Progenitor cell of endocrine pancreas (in vitro differentiated cells): ENCODE measurements at regions not wholly inside any gene's neighbourhood (a gene's known extent, or its start where the extent isn't known, plus 50 kb on each side); places are given as distances from the start of the nearest gene placed in this dataset.
A peak's percentile ranks its signal among the peaks of the same experiment; 100 is the strongest.

Experiments
- DNase-seq: peaks from one replicate; pipeline ENCODE4 v3.0.0; 2021; ENCODE audit warnings: low spot score; ENCODE audit not compliant: unreplicated experiment
- H3K27ac Mint-ChIP-seq: 2 replicates; pipeline ENCODE4 v1.8.0; 2021; ENCODE audit warnings: mild to moderate bottlenecking, moderate library complexity, mixed read lengths
- H3K27me3 Mint-ChIP-seq: 2 replicates; pipeline ENCODE4 v1.8.0; 2021; ENCODE audit warnings: mixed read lengths
- H3K36me3 Mint-ChIP-seq: 2 replicates; pipeline ENCODE4 v1.8.0; 2022; ENCODE audit warnings: mixed read lengths; ENCODE audit not compliant: insufficient read depth
- H3K4me1 Mint-ChIP-seq: 2 replicates; pipeline ENCODE4 v1.8.0; 2021; ENCODE audit warnings: low read depth, mixed read lengths
- H3K4me3 Mint-ChIP-seq: 2 replicates; pipeline ENCODE4 v1.8.0; 2021; ENCODE audit warnings: low read depth, mild to moderate bottlenecking, moderate library complexity, mixed read lengths
- H3K9me3 Mint-ChIP-seq: 2 replicates; pipeline ENCODE4 v1.8.0; 2021; ENCODE audit warnings: low read depth, mixed read lengths
- TF ChIP-seq, protein P1 (sequence below): fragments of 200-600 bp; sonication (generic); IDR thresholded peaks from one replicate; pipeline ENCODE4 v1.5.0; 2021; ENCODE audit warnings: antibody characterized with exemption, mild to moderate bottlenecking; ENCODE audit not compliant: unreplicated experiment

DNA sequence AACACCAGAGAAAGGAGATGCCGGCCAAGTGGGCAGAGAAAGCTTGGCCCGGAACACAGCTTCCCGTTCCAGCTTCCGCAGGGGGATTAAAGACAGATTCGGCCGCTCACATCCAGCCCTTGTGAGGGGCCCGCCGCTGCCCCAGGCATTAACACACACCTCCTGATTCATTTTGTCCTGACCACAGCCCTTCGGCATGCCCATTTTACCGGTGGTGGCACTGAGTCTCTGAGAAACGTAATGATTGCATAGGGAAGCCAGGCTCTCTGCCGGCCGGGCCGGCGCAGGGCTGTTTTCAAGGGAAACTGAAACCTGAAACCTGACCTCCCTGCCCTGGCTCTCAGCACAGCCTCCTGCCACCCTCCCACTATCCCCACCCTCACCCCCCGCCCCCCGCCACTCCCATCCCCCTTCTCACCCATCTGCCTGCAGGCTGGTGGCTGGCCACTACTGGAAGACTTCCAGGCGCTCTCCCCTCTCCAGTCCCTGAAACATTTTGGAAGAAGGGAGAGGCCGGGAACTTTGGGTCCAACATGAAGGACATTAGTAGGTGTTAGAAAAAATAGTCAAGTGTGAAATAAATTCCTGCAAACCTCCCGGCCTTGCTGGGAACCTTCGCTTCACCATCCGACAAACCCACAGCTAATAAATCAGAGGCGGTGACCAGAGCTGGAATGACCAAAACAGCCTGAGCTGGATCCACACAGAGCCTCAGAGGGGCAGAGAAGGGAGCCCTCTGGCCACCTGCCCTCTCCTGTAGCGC, 83.5 kb upstream of the CUX1 start:
- TF ChIP-seq, protein P1, sequence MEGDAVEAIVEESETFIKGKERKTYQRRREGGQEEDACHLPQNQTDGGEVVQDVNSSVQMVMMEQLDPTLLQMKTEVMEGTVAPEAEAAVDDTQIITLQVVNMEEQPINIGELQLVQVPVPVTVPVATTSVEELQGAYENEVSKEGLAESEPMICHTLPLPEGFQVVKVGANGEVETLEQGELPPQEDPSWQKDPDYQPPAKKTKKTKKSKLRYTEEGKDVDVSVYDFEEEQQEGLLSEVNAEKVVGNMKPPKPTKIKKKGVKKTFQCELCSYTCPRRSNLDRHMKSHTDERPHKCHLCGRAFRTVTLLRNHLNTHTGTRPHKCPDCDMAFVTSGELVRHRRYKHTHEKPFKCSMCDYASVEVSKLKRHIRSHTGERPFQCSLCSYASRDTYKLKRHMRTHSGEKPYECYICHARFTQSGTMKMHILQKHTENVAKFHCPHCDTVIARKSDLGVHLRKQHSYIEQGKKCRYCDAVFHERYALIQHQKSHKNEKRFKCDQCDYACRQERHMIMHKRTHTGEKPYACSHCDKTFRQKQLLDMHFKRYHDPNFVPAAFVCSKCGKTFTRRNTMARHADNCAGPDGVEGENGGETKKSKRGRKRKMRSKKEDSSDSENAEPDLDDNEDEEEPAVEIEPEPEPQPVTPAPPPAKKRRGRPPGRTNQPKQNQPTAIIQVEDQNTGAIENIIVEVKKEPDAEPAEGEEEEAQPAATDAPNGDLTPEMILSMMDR: no peak
- no peaks in the 10 kb centered on the region for H3K9me3 Mint-ChIP-seq
- H3K27ac Mint-ChIP-seq: peak overlapping the region; percentile 45

DNA sequence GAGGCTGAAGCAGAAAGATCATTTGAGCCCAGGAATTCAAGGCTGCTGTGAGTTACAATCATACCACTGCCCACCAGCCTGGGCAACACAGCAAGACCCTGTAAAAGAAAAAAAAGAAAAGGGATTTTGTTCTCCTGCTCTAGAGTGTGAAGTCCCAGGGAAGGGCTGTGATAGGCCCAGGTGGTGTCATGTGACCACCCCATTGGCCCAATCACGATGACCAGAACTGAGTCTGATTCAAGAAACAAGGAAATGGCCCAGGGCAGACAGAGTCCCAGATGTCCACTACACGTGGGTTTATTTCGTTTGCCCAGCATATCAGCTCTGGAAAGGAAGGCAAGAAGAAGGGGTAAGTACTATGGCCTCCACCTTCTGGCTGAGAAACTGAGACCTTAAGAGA, 81.3 kb upstream of the CUX1 start:
- Mint-ChIP-seq H3K27me3 (peaks cover 8% of the 10 kb centered on the region), H3K9me3 (no peaks in the 10 kb centered on the region), H3K27ac (no peak overlapping the region), H3K4me3 (no peak overlapping the region), H3K36me3 (no peaks in the 10 kb centered on the region), H3K4me1 (peaks cover 16% of the 10 kb centered on the region)
- TF ChIP-seq, protein P1: no peak
- no peak for DNase-seq

More for the DNA sequence above, 83.5 kb upstream of the CUX1 start:
- no peak for DNase-seq
- Mint-ChIP-seq H3K4me1 (peaks cover 8% of the 10 kb centered on the region), H3K27me3 (peaks cover 10% of the 10 kb centered on the region), H3K36me3 (no peaks in the 10 kb centered on the region), H3K4me3 (no peak overlapping the region)

DNA sequence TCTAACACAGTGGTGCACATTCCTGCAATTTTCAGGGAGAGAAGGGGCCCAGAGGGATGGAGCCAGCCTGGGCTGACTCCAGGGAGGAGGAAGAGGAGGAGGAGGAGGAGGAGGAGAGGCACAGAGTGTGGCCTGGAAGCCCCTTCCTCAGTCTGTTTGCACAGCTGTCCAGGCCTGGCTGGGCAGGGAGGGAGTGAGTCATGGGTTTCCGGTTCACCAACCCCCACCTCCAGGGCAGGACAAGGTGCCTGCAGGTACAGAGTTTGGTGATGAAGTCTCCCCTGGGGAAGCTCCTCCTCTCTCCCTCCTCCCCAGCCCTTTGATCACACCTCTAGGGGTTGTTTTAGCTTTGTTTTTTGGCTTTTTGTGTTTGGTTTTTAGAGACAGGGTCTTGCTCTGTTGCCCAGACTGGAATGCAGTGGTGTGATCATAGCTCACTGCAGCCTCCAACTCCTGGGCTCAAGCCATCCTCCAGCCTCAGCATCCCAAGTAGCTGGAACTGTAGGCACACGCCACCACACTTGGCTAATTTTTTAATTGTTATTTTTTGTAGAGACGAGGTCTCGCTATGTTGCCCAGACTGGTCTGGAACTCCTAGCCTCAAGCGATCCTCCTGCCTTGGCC, 77.5 kb upstream of the CUX1 start:
- no peaks in the 10 kb centered on the region for H3K9me3 Mint-ChIP-seq
- TF ChIP-seq, protein P1: no peak
- no peak overlapping the region for H3K4me3 Mint-ChIP-seq
- H3K4me1 Mint-ChIP-seq: peaks cover 9% of the 10 kb centered on the region
- H3K27me3 Mint-ChIP-seq: peaks cover 3% of the 10 kb centered on the region
- no peaks in the 10 kb centered on the region for H3K36me3 Mint-ChIP-seq
- DNase-seq: no peak
- H3K27ac Mint-ChIP-seq: peak overlapping the region; percentile 33

DNA sequence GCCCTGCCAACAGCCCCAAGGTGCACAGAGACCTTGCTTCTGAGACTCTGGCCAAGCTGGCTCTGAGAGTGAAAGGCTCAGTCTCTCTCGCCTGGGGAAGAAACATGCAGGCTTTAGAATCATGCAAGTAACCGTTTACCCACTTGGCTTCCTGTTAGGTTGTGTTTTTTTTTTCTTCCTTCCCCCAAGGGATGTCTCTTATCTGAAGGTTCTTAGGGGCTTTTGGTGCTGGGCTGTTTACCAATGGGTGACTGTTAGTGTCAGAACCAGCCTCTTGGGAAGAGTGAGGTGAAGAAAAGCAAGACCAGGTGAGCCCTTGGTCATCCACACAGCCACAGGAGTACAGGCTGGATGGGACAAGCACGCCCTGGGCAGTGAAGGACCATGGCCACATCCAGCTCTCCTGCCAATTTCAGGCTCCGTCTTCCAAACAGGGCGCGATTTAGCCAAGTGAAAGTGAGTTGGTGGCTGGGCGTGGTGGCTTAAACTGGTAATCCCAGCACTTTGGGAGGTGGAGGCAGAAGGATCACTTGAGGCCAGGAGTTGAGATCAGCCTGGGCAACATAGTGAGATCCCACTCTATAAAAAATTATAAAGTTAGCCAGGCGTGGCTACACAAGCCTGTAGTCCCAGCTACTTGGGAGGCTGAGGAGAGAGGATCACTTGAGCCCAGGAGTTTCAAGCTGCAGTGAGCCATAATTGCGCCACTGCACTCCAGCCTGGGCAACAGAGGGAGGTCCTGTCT, 76.3 kb upstream of the CUX1 start:
- DNase-seq: no peak
- TF ChIP-seq, protein P1: no peak
- Mint-ChIP-seq H3K27ac (no peak overlapping the region), H3K9me3 (no peaks in the 10 kb centered on the region), H3K27me3 (peaks cover 7% of the 10 kb centered on the region), H3K4me1 (peaks cover 9% of the 10 kb centered on the region), H3K36me3 (no peaks in the 10 kb centered on the region), H3K4me3 (no peak overlapping the region)

DNA sequence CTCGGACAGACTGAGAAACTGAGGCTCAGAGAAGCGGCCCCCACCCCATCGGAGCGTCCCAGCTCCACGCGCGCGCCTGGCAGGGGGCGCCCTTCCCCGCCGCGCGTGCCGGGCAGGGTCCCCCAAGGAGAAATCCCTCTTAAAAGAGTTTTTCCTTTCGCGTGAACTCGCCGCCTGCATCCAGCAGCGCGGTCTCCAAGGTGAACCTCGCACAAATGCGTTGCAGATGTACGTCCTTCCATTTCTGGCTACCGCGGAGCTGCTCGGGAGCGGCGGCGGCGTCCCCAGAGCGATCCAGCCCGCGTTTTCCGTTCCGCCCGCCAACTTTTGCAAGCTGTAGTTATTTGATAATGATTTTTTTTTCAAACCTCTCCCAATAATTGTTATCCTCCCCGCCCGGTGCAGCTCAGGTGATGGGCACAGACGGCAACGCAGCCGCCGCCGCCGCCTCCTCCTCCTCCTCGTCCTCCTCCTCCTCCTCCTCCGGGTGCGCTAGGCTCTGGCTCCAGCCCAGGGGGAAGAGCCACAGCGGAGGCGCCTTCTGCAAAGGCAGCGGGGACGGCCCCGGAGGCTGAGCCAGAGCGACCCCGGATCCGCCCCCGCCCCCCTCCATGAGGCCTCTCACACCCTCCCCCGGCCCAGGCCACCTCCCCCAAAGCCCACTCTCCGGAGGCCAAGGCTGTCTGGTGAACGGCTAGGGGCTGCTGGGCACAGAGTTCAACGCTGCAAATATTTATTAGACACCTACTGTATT, 74.0 kb upstream of the CUX1 start:
- H3K36me3 Mint-ChIP-seq: no peaks in the 10 kb centered on the region
- TF ChIP-seq, protein P1: peak; percentile 52
- peaks cover 9% of the 10 kb centered on the region for H3K4me1 Mint-ChIP-seq
- H3K4me3 Mint-ChIP-seq: peak overlapping the region; percentile 80
- DNase-seq: peak; percentile 29
- peak overlapping the region; percentile 71 for H3K27ac Mint-ChIP-seq
- H3K27me3 Mint-ChIP-seq: peaks cover 14% of the 10 kb centered on the region
- H3K9me3 Mint-ChIP-seq: no peaks in the 10 kb centered on the region
